ENCODE measurements at regions not wholly inside any gene's neighbourhood (a gene's known extent, or its start where the extent isn't known, plus 50 kb on each side); places are given as distances from the start of the nearest gene placed in this dataset.

- H3K36me3 ChIP-seq (replicated peaks; ENCODE audit: control insufficient read depth, insufficient read depth, low read length): no peaks in the 10 kb centered on the region
- peak; percentile 31 for DNase-seq
- no peak overlapping the region for H3K4me3 ChIP-seq (ENCODE audit: insufficient read depth, low read depth, low read length)
- no peaks in the 10 kb centered on the region for H3K27me3 ChIP-seq (ENCODE audit: control insufficient read depth, insufficient read depth, low read length)
These were observed 82.2 kb upstream of the IL12B start for GRCh38 chr5:159412284-159413046.

- no peaks in the 10 kb centered on the region for H3K36me3 ChIP-seq (replicated peaks; ENCODE audit: control insufficient read depth, insufficient read depth, low read length)
- H3K27me3 ChIP-seq (ENCODE audit: control insufficient read depth, insufficient read depth, low read length): no peaks in the 10 kb centered on the region
- H3K4me3 ChIP-seq (ENCODE audit: insufficient read depth, low read depth, low read length): no peak overlapping the region
- no peak for DNase-seq
These were observed 83.7 kb upstream of the IL12B start for GRCh38 chr5:159414021-159414420.

DNA sequence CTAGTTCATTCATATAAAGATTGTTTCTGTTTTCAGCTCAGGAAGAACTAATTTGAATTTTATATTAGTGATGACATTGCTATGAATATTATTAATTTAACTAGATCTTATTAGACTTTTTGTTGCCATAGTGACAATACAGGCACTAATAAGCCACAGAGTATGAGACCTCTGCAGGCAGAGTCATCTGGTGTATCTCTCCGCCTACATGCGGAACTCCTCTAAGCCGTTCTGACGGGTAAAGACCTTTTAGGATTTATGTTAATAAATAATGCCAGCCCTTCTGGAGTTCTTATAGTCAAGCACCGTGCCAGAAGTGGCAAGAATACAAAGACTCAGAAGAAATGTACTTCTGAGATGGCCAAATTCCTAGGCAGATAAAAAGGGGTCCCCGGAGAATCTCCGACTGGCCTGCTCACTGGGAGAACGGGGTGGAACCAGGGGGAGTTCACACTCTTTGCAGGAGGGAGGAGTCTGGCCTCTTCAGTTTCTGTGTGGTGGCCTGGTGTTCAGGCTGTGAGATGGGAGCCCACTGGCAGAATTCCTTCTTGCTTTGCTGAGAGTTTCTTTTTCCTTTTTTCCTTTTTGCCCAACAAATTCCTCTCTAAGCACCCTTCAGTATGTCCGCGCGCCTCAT, 85.1 kb upstream of the IL12B start:
- H3K36me3 ChIP-seq (replicated peaks; ENCODE audit: control insufficient read depth, insufficient read depth, low read length): no peaks in the 10 kb centered on the region
- no peak for DNase-seq
- no peaks in the 10 kb centered on the region for H3K27me3 ChIP-seq (ENCODE audit: control insufficient read depth, insufficient read depth, low read length)
- H3K4me3 ChIP-seq (ENCODE audit: insufficient read depth, low read depth, low read length): no peak overlapping the region

DNA sequence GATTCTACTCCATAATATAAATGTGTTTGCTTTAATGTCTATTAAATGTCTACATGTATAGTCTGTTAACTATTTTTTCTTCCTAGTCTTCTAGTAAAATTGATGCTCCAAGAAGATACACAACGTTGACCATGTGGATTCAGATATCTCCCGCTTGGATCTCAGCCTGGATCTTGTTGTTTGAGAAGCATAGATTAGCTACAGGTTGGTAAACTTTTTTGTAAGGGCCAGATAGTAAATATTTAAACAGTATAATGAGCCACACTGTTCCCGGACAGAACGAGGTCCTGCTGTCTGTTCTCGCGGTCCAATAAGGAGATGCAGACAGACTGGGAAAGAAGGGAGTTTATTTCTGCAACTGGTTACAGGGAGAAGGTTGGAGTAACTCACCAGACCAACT, 86.2 kb upstream of the IL12B start:
- no peaks in the 10 kb centered on the region for H3K36me3 ChIP-seq (replicated peaks; ENCODE audit: control insufficient read depth, insufficient read depth, low read length)
- no peaks in the 10 kb centered on the region for H3K27me3 ChIP-seq (ENCODE audit: control insufficient read depth, insufficient read depth, low read length)
- no peak overlapping the region for H3K4me3 ChIP-seq (ENCODE audit: insufficient read depth, low read depth, low read length)
- no peak for DNase-seq

DNA sequence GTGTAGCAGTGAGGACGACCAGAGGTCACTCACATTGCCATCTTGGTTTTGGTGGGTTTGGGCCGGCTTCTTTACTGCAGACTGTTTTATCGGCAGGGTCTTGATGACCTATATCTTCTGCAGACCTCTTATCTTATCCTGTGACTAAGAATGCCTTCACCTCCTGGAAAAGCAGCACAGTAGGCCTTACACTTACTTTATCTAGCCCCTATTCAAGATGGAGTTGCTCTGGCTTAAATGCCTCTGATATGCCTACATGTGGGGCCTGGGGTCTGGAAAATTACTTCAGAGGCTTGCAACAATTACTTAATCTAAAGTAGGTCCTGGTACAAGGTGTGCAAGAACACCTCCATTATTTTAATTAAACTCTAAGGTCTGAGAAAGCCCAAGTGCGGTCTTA, 86.9 kb upstream of the IL12B start:
- Histone ChIP-seq H3K27me3 (ENCODE audit: control insufficient read depth, insufficient read depth, low read length) (no peaks in the 10 kb centered on the region), H3K36me3 (replicated peaks; ENCODE audit: control insufficient read depth, insufficient read depth, low read length) (no peaks in the 10 kb centered on the region), H3K4me3 (ENCODE audit: insufficient read depth, low read depth, low read length) (no peak overlapping the region)
- DNase-seq: no peak

- peak; percentile 22 for DNase-seq
- no peaks in the 10 kb centered on the region for H3K27me3 ChIP-seq (ENCODE audit: control insufficient read depth, insufficient read depth, low read length)
- no peaks in the 10 kb centered on the region for H3K36me3 ChIP-seq (replicated peaks; ENCODE audit: control insufficient read depth, insufficient read depth, low read length)
- H3K4me3 ChIP-seq (ENCODE audit: insufficient read depth, low read depth, low read length): no peak overlapping the region
These were observed 89.3 kb upstream of the IL12B start for GRCh38 chr5:159419576-159419975.

DNA sequence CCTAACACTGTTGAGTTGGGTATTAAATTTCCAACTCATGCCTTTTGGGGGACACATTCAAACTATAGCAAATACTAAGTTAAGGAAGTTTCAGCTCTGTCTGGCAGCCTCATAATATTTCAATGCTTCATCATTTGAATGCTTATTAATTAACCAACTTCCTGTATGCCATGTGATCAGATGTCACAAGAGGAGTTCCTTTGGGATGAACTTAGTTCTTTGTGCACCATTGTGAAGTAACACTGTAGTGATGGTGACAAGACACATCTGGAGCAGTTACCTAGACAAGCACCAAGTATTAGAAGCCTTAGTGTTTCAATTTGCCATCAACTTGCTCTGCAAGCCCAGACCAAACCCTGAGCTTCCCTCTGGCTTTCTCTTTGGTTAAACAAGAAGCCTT, 90.7 kb upstream of the IL12B start:
- Histone ChIP-seq H3K27me3 (ENCODE audit: control insufficient read depth, insufficient read depth, low read length) (no peaks in the 10 kb centered on the region), H3K36me3 (replicated peaks; ENCODE audit: control insufficient read depth, insufficient read depth, low read length) (no peaks in the 10 kb centered on the region)
- no peak for DNase-seq

GRCh38 chr5:159422361-159422760, 92.1 kb upstream of the IL12B start:
- no peak for DNase-seq
- Histone ChIP-seq H3K27me3 (ENCODE audit: control insufficient read depth, insufficient read depth, low read length) (no peaks in the 10 kb centered on the region), H3K4me3 (ENCODE audit: insufficient read depth, low read depth, low read length) (no peak overlapping the region), H3K36me3 (replicated peaks; ENCODE audit: control insufficient read depth, insufficient read depth, low read length) (no peaks in the 10 kb centered on the region)

More for the DNA sequence above, 90.7 kb upstream of the IL12B start:
- H3K4me3 ChIP-seq (ENCODE audit: insufficient read depth, low read depth, low read length): no peak overlapping the region

DNA sequence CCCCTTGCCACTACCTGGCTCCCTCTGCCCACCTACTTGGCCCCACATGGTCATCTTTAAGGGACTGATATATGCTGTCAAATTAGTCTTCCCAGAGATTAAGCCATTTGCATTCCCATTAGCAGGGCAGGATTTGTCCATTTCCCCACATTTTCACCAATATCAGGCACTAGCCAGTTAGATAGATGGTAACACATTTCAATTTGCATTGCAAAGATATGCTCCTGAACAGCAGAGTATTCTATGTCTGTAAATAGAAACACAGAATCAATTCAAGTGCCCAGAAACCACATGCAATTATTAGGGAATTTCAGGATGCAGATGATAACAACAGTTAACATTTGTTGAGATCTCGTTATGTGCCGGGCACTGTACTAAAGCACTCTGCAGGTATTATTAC, 92.6 kb upstream of the IL12B start:
- H3K4me3 ChIP-seq (ENCODE audit: insufficient read depth, low read depth, low read length): no peak overlapping the region
- H3K36me3 ChIP-seq (replicated peaks; ENCODE audit: control insufficient read depth, insufficient read depth, low read length): no peaks in the 10 kb centered on the region
- no peak for DNase-seq
- H3K27me3 ChIP-seq (ENCODE audit: control insufficient read depth, insufficient read depth, low read length): no peaks in the 10 kb centered on the region

GRCh38 chr5:159424123-159424522, 93.8 kb upstream of the IL12B start:
- H3K36me3 ChIP-seq (replicated peaks; ENCODE audit: control insufficient read depth, insufficient read depth, low read length): no peaks in the 10 kb centered on the region
- DNase-seq: no peak
- no peak overlapping the region for H3K4me3 ChIP-seq (ENCODE audit: insufficient read depth, low read depth, low read length)
- H3K27me3 ChIP-seq (ENCODE audit: control insufficient read depth, insufficient read depth, low read length): no peaks in the 10 kb centered on the region

GRCh38 chr5:159426694-159427093, 96.4 kb upstream of the IL12B start:
- H3K36me3 ChIP-seq (replicated peaks; ENCODE audit: control insufficient read depth, insufficient read depth, low read length): no peaks in the 10 kb centered on the region
- DNase-seq: no peak
- H3K27me3 ChIP-seq (ENCODE audit: control insufficient read depth, insufficient read depth, low read length): no peaks in the 10 kb centered on the region
- no peak overlapping the region for H3K4me3 ChIP-seq (ENCODE audit: insufficient read depth, low read depth, low read length)

- Histone ChIP-seq H3K27me3 (ENCODE audit: control insufficient read depth, insufficient read depth, low read length) (no peaks in the 10 kb centered on the region), H3K4me3 (ENCODE audit: insufficient read depth, low read depth, low read length) (no peak overlapping the region), H3K36me3 (replicated peaks; ENCODE audit: control insufficient read depth, insufficient read depth, low read length) (no peaks in the 10 kb centered on the region)
- no peak for DNase-seq
These were observed 97.1 kb upstream of the IL12B start for GRCh38 chr5:159427180-159428012.

- DNase-seq: no peak
- H3K36me3 ChIP-seq (replicated peaks; ENCODE audit: control insufficient read depth, insufficient read depth, low read length): no peaks in the 10 kb centered on the region
- H3K27me3 ChIP-seq (ENCODE audit: control insufficient read depth, insufficient read depth, low read length): no peaks in the 10 kb centered on the region
- H3K4me3 ChIP-seq (ENCODE audit: insufficient read depth, low read depth, low read length): no peak overlapping the region
These were observed 100.2 kb upstream of the IL12B start for GRCh38 chr5:159430361-159431012.

GRCh38 chr5:159435855-159436254, 105.6 kb upstream of the IL12B start:
- no peaks in the 10 kb centered on the region for H3K27me3 ChIP-seq (ENCODE audit: control insufficient read depth, insufficient read depth, low read length)
- DNase-seq: no peak
- no peak overlapping the region for H3K4me3 ChIP-seq (ENCODE audit: insufficient read depth, low read depth, low read length)
- no peaks in the 10 kb centered on the region for H3K36me3 ChIP-seq (replicated peaks; ENCODE audit: control insufficient read depth, insufficient read depth, low read length)

Data from H7 (cell line).